GM12891 (cell line): ENCODE measurements at regions not wholly inside any gene's neighbourhood (a gene's known extent, or its start where the extent isn't known, plus 50 kb on each side); places are given as distances from the start of the nearest gene placed in this dataset.

ENCODE experiments used
- POLR2A ChIP-seq: IDR thresholded peaks from 2 replicates; pipeline ENCODE4 v1.6.1; 2011; ENCODE audit warnings: low read depth, low read length, control low read depth
- POLR2AphosphoS5 ChIP-seq: IDR thresholded peaks from 2 replicates; pipeline ENCODE4 v1.6.1; 2011; ENCODE audit warnings: low read depth, low read length, control low read depth
- SPI1 ChIP-seq: IDR thresholded peaks from 2 replicates; pipeline ENCODE4 v1.6.1; 2011; ENCODE audit warnings: low read depth, low read length, control low read depth
- TAF1 ChIP-seq: IDR thresholded peaks from 2 replicates; pipeline ENCODE4 v1.6.1; 2011; ENCODE audit warnings: low read depth, low read length, control low read depth

GRCh38 chr2:207372483-207372882 lies 157.3 kb upstream of the CREB1 start:
- no peak for TF ChIP-seq POLR2AphosphoS5
- TF ChIP-seq POLR2A: no peak
- TF ChIP-seq TAF1: no peak
- TF ChIP-seq SPI1: no peak
